ENCODE measurements at regions not wholly inside any gene's neighbourhood (a gene's known extent, or its start where the extent isn't known, plus 50 kb on each side); places are given as distances from the start of the nearest gene placed in this dataset.

DNA sequence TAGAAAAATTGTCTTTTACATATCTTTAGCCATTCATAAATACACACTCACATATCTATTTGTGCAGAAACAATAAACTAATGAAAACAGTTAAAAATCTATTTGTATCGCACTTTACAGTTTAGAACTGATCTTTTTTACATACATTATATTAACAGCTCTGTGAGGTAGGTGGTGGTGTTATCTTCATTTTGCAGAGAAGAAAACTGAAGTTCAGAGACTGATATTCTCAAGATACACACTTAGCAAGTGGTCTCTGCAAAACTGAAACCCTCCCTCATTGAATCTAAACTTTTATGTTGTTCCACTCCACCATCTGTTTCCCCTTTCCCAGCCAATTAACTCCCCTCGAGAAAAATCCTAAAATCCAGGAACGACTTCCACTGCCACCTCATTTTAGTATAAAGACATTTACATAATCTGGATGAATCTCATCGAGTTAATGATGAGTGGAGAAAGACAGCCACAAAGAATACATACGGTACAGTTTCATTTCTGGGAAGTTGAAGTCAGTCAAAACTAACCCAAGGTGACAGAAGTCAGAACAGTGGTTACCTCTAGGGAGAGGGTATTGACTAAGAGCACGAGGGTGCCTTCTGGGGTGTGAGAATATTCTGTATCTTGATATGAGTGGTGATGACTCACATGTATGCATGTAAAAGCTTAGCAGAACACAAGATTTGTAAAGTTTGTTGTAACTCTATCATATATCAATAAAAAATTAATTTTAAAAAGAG lies 524.2 kb upstream of the TCF4 start:
- TF ChIP-seq POLR2A (IDR thresholded peaks at IDR 0.05; ENCODE audit: low read depth): no peak
- TF ChIP-seq, protein P1, sequence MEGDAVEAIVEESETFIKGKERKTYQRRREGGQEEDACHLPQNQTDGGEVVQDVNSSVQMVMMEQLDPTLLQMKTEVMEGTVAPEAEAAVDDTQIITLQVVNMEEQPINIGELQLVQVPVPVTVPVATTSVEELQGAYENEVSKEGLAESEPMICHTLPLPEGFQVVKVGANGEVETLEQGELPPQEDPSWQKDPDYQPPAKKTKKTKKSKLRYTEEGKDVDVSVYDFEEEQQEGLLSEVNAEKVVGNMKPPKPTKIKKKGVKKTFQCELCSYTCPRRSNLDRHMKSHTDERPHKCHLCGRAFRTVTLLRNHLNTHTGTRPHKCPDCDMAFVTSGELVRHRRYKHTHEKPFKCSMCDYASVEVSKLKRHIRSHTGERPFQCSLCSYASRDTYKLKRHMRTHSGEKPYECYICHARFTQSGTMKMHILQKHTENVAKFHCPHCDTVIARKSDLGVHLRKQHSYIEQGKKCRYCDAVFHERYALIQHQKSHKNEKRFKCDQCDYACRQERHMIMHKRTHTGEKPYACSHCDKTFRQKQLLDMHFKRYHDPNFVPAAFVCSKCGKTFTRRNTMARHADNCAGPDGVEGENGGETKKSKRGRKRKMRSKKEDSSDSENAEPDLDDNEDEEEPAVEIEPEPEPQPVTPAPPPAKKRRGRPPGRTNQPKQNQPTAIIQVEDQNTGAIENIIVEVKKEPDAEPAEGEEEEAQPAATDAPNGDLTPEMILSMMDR (IDR thresholded peaks at IDR 0.05): no peak
